Inflammatory macrophage (primary cell): ENCODE measurements at regions not wholly inside any gene's neighbourhood (a gene's known extent, or its start where the extent isn't known, plus 50 kb on each side); places are given as distances from the start of the nearest gene placed in this dataset.
"Not testable (repeated sequence)": the region's sequence is repeated elsewhere in the genome, so short reads cannot be mapped to it uniquely, and the experiment has no call there.

ENCODE experiments used
- DNase-seq, 2 donors: peaks; one replicate each; pipeline ENCODE4 v3.0.0-alpha.2; 2020 to 2022

DNA sequence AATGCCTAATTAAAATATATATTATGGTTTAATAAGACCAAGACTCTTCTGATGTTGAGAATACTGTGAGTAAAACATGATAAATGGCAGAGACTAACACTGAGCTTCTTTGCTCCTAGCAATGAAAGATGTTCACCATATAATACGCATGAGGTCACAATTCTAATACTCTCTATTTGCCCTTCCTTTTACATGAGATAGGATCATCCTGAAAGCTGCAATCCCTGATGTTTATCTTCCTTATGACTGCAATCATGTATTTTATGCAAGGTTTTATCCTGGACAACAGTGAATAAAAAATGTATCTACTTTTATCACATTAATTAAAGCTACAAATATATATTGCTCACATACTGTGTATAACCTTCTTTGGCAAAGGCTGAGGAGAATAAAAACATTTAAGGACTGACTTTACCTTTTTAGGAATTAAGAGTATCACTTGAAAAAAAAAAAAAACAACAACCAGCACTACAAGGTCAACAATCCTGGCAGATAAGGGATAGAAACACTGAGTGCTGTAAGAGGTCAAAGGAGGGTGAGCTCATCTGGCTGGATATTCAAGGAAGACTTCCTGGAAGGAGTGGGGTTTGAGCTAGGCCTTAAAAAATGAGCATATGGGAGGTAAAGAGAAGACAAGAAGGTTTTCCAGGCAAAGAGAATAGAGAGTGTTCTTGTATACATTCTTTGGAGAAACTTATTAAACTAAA is 99.9 kb downstream of the AREG start:
- DNase-seq: no peak

DNA sequence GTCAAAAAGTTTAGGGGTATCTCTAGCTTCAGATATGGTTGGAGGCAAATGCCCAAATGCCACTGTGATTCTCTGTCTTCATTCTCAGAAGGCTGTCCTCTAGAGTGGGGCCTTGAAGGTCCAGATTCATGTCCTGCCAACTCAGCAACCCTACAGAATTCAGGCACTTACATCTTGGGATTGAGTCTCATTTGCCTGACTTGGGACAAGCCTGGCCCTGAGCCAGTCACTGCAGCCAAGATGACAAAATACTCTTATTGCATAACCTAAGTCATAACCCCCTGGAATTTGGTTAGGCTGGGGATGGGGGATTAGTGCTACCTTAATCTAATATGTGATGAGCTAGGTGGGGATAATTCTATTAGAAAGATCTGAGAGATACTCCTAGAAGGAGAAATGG is 100.5 kb downstream of the AREG start:
- DNase-seq: no peak

DNA sequence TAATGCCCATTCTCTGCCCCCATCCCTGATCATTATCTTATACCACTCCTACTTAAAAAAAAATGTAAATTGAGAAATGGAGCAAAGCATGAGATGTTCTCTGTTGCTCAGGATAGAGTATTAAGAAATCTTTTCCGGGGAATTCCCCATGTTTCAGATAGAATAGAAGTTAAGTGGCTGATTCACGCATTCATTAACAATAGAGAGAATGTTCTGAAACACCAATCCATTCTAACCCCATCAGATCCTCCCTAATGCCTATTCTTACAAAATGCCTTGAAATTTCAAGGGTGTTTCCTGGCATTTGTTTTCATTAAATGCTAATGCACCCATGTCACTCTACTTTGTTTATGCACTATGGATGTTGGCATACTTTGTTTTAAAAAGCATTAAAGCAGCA is 101.1 kb downstream of the AREG start:
- DNase-seq: peak; percentile 35 to 77

DNA sequence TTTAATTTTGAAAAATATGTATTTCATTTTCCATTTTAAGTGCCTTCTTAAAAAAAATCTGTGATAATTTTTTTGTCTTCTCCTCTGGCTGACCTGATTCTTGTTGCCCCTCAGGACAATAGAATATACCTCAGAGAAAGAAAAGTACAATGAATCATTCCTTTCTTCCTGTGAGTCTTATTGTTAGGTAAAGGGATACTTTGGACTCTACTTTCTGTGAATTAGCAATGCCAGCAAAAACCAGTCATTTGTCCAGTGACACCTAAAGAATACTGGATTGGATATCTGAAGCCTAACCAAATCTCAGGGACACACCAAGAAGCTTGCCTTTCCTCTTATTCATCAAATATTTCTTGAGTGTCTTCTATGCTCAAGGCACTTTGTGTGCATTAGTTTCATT is 102.1 kb downstream of the AREG start:
- DNase-seq: no peak

DNA sequence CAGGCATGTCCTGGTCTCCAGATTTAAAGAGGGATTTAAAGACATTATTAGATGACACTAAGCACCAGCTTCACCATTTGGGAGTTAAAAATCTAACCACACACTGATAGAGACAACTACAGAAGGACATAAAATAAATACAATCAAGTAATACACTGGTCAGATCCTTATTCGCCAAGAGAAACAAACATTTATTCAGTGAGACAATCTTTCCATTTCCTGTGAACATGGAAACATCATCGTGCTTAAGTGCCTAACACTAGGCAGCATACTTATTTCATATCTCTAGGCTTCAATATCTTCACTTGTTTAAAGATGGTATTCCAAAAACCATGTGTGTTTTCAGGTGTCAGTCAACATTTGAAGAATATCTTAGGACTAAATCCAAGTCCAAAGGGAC is 103.6 kb downstream of the AREG start:
- no peak for DNase-seq

DNA sequence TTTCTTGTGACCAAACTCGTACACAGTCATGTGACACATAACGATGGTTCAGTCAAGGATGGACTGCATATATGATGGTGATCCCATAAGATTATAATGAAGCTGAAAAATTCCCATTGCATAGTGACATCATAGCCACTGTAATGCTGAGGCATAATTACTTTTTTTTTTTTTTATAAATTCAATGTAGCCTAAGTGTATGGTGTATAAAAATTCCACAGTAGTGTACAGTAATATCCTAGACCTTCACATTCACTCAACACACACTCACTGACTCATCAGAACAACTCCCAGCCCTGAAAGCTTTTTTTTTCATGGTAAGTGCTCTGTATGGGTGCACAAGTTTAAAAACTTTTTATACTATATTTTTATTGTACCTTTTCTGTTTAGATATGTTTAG is 105.0 kb downstream of the AREG start:
- DNase-seq: no peak

DNA sequence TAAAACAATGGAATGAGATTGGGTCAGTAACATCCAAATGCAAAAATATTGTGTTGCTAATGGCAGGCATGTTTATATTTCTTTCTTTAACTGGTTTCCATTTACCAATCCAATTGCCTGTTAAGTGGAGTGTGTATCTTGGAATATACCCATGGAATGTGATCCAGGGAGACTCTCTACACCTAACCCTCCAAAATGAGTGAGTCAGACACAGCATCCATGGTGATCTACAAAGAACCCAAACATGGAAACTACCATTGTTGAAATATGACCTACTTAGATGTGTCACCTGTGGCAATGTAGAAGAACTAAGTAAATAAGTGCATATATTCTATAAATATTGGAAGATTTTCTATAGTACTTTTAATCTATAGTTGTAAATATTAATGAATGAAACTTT is 110.3 kb downstream of the AREG start:
- no peak for DNase-seq

DNA sequence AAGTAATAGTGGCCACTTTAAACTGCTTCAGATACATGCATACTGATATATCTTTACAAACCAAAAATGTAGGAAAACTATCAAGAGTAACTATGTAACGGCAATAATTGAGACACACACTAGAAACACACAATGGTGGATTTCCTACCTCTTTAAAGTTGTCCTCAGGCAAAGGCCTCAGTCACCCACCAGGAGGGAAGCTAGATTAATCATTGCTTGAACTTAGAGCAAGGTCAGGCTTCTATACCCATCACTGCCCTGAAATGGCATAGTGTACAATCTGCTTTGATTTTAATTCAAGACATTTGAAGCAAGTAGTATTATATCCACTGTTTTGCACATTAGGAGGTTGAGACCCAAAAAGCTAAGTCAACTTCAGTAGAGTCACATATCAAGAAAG is 110.9 kb downstream of the AREG start:
- no peak for DNase-seq

DNA sequence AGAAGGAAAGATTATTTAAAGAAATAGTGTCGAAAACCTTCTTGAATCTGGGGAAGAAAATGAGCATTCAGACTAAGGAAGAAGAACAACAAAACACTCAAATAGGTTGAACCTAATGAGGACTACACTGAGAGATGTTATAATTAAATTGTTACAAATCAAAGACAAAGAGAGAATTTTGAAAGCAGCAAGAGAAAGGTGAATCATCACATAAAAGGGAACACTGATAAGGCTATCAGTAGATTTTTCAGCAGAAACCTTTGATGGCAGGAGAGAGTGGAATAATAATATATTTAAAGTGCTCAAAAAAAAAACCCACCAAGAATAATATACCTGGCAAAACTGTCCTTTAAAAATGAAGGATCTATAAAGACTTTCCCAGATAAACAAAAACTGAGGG is 114.9 kb downstream of the AREG start:
- DNase-seq: no peak

DNA sequence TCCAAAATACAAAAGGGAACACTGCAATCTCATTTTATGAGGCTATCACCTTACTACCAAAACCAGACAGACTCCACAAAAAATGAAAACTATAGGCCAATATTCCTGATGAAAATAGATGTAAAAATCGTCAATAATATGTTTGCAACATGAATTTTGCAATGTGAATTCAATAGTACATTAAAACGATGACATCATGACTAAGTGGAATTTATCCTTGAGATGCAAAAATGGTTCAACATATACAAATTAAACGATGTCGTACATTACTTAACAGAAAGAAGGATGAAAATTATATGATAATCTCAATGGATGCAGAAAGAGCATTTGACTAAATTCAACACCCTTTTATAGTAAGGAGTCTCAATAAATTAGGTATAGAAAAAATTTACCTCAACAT is 123.0 kb downstream of the AREG start:
- no peak for DNase-seq

DNA sequence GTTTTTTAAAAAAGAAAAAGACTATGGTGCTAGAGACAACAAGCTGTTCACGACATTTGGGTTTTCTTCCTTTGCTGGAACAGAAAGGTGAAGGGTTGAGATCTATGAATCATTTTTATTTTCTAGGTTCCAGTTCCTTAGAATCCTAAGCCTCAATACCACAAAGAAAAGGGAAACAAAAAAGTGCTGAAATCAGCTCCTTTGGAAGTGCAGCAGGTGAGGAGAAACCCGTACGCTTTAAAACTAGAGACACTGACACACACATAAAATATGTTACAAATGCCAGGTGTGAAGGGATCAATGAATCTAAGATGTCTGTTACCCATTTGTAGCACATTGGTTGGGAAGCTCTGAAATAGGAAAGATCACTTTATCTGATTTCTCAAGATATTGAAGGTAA is 125.2 kb downstream of the AREG start:
- no peak for DNase-seq

DNA sequence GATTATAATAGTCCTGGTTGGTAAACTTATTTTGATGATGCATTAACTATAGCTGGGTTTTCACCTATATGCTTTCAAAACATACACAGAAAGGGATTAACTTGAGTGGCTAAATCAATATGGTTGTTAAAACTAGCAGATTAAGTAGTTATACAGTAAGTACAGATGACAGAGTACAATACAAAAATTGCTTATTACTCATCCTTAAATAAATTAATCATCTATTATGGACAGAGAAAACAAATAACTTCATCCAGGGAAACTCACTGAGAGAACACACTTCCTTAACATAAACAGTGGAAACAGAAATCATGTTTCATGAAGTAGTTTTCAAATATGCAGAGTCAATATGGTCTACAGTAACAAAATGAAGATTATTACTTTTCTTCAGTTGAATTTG is 133.4 kb downstream of the AREG start:
- no peak for DNase-seq

DNA sequence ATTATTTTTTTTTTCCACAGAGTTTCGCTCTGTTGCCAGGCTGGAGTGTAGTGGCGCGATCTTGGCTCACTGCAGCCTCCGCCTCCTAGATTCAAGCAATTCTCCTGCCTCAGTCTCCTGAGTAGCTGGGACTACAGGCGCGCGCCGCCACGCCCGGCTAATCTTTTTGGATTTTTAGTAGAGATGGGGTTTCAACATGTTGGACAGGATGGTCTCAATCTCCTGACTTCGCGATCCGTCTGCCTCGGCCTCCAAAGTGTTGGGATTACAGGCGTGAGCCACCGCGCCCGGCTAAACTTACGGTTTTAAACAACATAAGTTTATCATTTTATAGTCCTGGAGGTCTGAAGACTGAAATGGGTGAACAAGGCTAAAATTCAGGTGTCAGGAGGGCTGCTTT is 133.9 kb downstream of the AREG start:
- not testable (repeated sequence) for DNase-seq

DNA sequence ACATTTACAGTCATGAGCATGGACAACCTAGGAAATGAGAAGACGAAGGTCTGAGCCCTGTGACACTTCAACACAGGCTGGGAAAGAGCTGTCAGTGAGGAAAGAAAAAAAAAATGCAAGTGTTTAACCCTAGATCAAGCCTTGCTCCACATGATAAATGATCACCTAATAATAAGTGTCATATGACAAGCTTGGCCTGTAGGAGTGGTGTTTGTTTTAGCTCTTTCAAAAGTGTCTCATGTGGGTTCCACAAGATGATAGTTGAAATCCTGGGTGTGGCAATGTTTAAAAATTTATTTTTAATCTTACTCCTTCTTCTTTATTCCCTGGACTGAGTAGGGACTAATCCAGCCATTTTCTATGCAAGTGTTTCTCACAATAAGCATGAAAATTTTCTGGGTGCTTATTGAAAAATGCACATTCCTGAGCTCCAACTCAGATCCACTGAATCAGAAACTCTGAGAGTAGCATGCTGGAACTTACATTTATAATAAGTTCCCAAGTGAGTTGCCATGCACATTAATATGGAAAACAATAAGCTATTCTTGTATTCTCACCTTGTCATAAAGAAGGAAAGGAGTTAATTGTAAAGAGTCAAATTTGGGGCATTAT is 138.3 kb downstream of the AREG start:
- peak; percentile 65 to 66 for DNase-seq

DNA sequence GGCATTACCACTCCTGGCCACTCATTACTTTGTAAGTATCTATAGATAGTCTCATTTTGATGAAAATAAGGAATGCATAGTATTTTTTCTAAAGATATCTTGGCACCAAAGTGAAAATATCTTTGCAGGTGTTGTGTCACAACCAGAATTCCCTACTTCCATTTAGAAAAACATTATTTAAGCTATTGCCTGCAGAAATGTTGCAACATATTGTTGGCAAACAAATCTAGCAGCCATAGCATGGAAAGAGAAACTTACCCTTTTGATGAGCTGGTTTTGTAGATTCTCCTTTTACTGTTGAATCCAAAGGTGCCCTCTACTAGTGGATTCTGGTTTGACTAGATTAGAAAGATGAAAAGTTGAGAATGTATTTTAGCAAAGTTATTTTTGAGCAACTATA is 138.8 kb downstream of the AREG start:
- DNase-seq: peak in 1 of 2 donors; percentile 44

DNA sequence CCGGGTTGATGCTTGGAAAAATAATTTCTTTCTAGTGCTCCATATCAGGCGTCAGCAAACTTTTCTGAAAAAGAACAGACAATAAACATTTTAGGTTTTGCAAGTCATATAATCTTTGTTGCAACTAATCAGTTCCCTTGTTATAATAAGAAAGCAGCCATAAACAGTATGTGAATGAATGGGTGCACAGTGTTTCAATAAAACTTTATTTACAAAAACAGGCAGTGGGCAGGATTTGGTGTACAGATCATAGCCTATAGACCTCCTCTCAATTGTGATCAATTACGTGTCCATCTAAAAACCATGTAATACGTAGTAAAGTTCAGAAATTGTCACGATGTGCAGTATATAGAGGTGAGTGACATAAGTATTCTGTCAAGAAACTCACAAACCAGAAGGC is 143.4 kb downstream of the AREG start:
- DNase-seq: no peak

DNA sequence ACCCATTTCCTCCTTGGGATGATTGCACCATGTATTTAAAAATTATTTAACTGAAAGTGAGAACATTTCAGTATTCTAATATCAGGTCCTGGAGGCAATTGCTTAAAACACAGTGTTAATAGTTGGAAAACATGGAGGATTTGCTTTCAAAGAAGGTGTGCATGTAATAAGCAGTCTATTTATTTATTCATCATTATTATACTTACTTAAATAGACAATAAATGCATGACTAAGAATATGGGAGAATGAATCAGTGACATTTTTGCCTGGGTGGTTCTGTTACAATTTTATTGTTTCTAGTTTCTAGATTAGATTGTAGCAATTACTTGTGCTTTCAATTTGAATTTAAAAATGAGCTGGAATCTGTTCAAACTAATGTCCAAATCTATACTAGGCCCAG is 145.5 kb downstream of the AREG start:
- no peak for DNase-seq

DNA sequence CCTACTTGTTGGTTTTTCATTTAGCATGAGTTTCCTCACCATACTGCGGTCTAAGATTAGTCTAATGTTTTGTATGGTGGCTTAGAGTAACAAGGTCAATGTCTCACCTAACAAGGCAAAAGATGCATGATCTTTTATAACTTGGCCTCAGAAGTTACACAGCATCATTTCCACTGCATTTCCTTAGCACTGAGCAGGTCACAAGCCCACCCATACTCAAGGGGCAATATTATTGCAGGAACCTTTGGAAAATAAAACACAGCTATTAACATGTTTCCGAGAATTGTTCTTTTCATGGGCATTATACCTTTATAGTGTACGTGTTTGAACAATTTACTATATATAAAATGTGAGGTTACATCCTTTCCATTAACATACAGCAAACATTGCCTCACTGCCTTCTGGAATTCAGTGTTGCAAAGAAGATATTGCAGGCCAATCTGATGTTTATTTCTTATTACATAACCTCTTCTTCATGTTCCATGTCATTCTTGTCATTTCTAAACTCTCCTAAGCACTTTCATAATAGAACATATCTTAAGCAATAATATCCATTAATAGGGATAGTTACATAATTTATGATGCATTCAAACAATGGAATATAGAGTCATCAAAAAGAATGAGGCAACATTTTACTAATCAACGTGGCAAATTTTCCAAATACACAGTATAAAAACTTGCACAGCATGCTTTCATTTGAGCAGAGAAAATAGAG is 153.8 kb downstream of the AREG start:
- DNase-seq: peak; percentile 41 to 91

DNA sequence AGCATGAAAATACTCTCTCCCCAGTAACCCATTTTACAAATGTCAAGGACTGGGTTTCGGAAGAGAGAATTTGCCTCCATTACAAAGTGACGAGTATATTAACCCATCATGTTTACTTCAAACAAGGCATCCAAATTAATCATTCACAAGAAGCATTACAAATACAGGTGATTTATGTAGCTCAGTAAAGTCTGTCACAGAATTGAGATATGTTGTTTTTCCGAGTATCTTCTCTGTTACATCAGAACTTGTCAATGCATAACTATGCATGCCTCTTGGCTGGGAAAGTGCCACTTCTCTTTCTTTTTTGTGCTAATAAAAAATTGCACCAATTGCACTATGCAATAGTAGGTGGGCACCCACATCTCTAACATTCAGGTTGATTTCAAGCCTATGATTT is 158.2 kb downstream of the AREG start:
- no peak for DNase-seq

DNA sequence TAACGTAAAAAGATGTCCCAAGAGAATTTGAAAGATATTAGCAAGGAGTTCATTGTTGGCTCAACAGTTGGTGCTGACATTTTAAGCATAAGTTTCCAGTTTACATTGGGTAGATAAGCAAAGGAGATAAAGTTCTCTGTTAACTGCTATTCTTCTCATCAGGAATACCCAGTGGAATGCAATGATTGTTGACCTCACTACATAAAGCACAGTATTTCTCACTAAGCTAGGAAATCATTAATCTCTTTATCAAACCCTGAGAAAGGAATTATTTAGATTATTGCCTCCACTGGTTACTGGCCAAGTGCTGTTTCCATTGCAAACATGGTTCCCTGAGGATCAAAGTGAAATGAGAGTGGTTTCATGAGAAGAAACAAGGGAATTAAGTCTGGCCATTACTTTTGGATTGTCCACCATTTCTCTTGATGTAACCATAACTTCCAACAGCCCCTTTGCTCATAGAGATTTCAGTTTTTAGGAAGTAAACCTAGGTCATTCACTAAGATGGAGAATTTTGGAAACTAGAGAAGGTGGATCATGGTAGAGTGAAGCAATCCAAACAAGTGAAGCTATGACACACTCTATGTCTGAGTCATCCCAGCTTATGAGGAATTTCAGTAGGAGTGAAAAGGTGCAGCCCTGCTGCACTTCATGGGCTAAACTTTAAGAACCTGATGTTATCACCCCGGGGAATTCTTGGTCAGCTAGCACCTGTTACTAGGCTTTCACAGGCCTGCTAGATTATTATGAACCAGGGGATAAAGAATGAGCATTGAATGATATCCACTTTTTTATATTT is 163.4 kb downstream of the AREG start:
- DNase-seq: no peak

DNA sequence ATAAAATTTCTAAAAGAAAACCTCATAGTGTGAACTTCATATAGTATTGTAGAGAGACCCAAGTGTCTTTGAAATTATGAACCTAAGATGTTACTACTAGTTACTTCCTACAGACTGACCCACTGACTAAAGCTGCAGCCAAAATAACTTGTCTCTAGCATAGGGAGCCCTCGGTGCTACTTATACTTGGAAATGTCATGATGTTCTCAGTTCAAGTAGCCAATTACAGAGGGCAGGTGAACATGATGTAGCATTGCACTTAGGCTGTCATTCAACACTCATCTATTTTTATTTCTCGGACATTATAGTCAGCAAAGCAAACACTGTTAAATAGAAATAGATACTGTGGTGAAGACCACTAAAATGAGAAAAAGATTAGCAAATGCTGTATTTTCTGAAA is 165.6 kb downstream of the AREG start:
- no peak for DNase-seq

DNA sequence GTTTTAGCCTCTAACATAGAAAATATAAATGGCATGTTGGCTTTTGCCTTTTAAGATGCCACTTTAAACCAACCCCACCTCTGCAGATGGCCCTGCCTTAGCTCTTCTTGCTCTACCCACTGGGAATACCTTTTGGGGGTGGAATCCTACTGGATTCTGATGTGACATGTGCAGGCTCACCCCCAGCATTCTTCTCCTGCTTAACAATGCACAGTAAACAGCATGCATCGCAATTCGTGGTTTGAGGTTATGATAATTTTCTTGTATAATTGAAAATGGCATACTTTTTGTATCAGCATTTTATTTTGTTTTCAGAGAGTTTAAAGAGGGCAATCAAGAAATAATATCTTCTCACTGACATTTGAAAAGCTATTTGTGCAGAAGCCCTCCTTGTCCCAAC is 167.9 kb downstream of the AREG start:
- DNase-seq: no peak

DNA sequence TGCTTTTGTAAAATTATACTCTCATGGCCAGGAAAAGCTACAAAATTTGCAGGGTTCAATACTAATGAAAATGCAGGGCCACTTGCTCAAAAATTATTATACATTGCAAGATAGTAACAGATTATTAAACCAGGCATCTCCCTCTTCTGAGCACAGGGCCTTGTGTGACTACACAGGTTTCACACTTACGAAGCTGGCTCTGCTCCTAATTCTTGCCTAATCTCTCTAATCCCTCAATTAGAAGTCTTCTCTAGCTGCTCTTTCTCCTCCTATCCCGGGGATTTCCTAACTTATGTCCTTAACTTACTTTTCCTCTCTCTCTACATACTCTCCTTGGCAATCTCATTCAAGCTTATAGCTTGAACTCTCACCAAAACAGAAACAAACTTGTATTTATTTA is 168.3 kb downstream of the AREG start:
- DNase-seq: no peak
